Suprapubic skin (tissue), 3 donors: ENCODE measurements at regions not wholly inside any gene's neighbourhood (a gene's known extent, or its start where the extent isn't known, plus 50 kb on each side); places are given as distances from the start of the nearest gene placed in this dataset.

Source experiments
- EP300 ChIP-seq: sonication (generic); formaldehyde crosslinking; IDR thresholded peaks from one replicate; pipeline ENCODE4 v1.6.1; 2017; ENCODE audit warnings: antibody characterized with exemption
- POLR2A ChIP-seq, 2 donors: fragments of 450-650 bp; IDR thresholded peaks; one replicate each; pipeline ENCODE4 v1.6.1; 2017; ENCODE audit warnings: antibody characterized with exemption in 2 of 2, mild to moderate bottlenecking in 2 of 2, moderate library complexity in 2 of 2
- TF ChIP-seq, protein P1 (sequence below), 2 donors: fragments of 200-600 bp in 1 of 2; fragments of 450-650 bp in 1 of 2; sonication (generic) in 1 of 2; IDR thresholded peaks; one replicate each; pipeline ENCODE4 v1.5.1; 2016 to 2019; ENCODE audit warnings: antibody characterized with exemption in 2 of 2, mild to moderate bottlenecking in 1 of 2, moderate library complexity in 1 of 2

GRCh38 chr2:43073401-43073825, 153.0 kb downstream of the ZFP36L2 start:
- TF ChIP-seq, protein P1, sequence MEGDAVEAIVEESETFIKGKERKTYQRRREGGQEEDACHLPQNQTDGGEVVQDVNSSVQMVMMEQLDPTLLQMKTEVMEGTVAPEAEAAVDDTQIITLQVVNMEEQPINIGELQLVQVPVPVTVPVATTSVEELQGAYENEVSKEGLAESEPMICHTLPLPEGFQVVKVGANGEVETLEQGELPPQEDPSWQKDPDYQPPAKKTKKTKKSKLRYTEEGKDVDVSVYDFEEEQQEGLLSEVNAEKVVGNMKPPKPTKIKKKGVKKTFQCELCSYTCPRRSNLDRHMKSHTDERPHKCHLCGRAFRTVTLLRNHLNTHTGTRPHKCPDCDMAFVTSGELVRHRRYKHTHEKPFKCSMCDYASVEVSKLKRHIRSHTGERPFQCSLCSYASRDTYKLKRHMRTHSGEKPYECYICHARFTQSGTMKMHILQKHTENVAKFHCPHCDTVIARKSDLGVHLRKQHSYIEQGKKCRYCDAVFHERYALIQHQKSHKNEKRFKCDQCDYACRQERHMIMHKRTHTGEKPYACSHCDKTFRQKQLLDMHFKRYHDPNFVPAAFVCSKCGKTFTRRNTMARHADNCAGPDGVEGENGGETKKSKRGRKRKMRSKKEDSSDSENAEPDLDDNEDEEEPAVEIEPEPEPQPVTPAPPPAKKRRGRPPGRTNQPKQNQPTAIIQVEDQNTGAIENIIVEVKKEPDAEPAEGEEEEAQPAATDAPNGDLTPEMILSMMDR (IDR thresholded peaks at IDR 0.05): no peak
- TF ChIP-seq POLR2A (IDR thresholded peaks at IDR 0.05): no peak
- TF ChIP-seq EP300: no peak
